ENCODE measurements at regions not wholly inside any gene's neighbourhood (a gene's known extent, or its start where the extent isn't known, plus 50 kb on each side); places are given as distances from the start of the nearest gene placed in this dataset.

- no peak overlapping the region for H3K9ac ChIP-seq (ENCODE audit: low read depth in 1 of 2, low read length in 2 of 2)
- H3K4me3 ChIP-seq (ENCODE audit: low read length in 2 of 2) = no peak overlapping the region
- no peaks in the 10 kb centered on the region for H3K27me3 ChIP-seq (ENCODE audit: control insufficient read depth in 2 of 2, insufficient read depth in 2 of 2, low read length in 2 of 2)
- no peaks in the 10 kb centered on the region for H3K4me1 ChIP-seq (ENCODE audit: control insufficient read depth in 2 of 2, insufficient read depth in 2 of 2, low read length in 2 of 2)
- H3K27ac ChIP-seq (ENCODE audit: low read depth in 2 of 2, low read length in 2 of 2) = no peak overlapping the region
- no peaks in the 10 kb centered on the region for H3K9me3 ChIP-seq (ENCODE audit: control insufficient read depth in 2 of 2, low read length in 2 of 2)
- H3K36me3 ChIP-seq (ENCODE audit: control insufficient read depth in 2 of 2, insufficient read depth in 2 of 2, low read length in 2 of 2) = no peaks in the 10 kb centered on the region
These were observed 61.9 kb downstream of the EXOSC2 start for GRCh38 chr9:130755377-130756007.

DNA sequence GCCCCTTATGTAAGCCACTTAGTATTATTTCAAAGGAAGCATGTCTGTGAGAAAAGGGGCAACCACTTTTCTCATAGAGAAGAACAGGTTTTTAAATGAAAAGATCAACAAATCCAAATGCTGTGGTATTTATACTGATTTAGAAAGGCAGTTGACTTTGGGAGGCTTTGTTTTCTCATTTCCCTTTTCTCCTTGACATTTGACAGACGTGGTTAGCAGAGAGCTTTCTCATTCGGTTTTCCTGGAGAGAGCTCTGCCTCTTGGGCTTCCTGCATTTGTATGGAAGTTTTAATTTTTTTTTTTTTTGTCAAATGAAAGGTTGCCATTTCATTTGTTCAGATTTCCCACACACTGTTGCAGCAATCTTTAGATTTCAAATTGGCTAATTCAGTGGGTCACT, 62.5 kb downstream of the EXOSC2 start:
- Histone ChIP-seq H3K4me3 (ENCODE audit: low read length in 2 of 2) (no peak overlapping the region), H3K27ac (ENCODE audit: low read depth in 2 of 2, low read length in 2 of 2) (no peak overlapping the region), H3K4me1 (ENCODE audit: control insufficient read depth in 2 of 2, insufficient read depth in 2 of 2, low read length in 2 of 2) (no peaks in the 10 kb centered on the region), H3K9me3 (ENCODE audit: control insufficient read depth in 2 of 2, low read length in 2 of 2) (no peaks in the 10 kb centered on the region), H3K36me3 (ENCODE audit: control insufficient read depth in 2 of 2, insufficient read depth in 2 of 2, low read length in 2 of 2) (no peaks in the 10 kb centered on the region), H3K9ac (ENCODE audit: low read depth in 1 of 2, low read length in 2 of 2) (no peak overlapping the region), H3K27me3 (ENCODE audit: control insufficient read depth in 2 of 2, insufficient read depth in 2 of 2, low read length in 2 of 2) (no peaks in the 10 kb centered on the region)

GRCh38 chr9:130756455-130757152, 63.0 kb downstream of the EXOSC2 start:
- no peaks in the 10 kb centered on the region for H3K4me1 ChIP-seq (ENCODE audit: control insufficient read depth in 2 of 2, insufficient read depth in 2 of 2, low read length in 2 of 2)
- H3K27me3 ChIP-seq (ENCODE audit: control insufficient read depth in 2 of 2, insufficient read depth in 2 of 2, low read length in 2 of 2) = no peaks in the 10 kb centered on the region
- no peak overlapping the region for H3K4me3 ChIP-seq (ENCODE audit: low read length in 2 of 2)
- H3K9me3 ChIP-seq (ENCODE audit: control insufficient read depth in 2 of 2, low read length in 2 of 2) = no peaks in the 10 kb centered on the region
- no peak overlapping the region for H3K27ac ChIP-seq (ENCODE audit: low read depth in 2 of 2, low read length in 2 of 2)
- no peak overlapping the region for H3K9ac ChIP-seq (ENCODE audit: low read depth in 1 of 2, low read length in 2 of 2)
- no peaks in the 10 kb centered on the region for H3K36me3 ChIP-seq (ENCODE audit: control insufficient read depth in 2 of 2, insufficient read depth in 2 of 2, low read length in 2 of 2)

GRCh38 chr9:130759738-130760137, 66.2 kb downstream of the EXOSC2 start:
- H3K9ac ChIP-seq (ENCODE audit: low read depth in 1 of 2, low read length in 2 of 2) = no peak overlapping the region
- H3K36me3 ChIP-seq (ENCODE audit: control insufficient read depth in 2 of 2, insufficient read depth in 2 of 2, low read length in 2 of 2) = no peaks in the 10 kb centered on the region
- no peaks in the 10 kb centered on the region for H3K9me3 ChIP-seq (ENCODE audit: control insufficient read depth in 2 of 2, low read length in 2 of 2)
- H3K4me3 ChIP-seq (ENCODE audit: low read length in 2 of 2) = no peak overlapping the region
- no peaks in the 10 kb centered on the region for H3K4me1 ChIP-seq (ENCODE audit: control insufficient read depth in 2 of 2, insufficient read depth in 2 of 2, low read length in 2 of 2)
- no peak overlapping the region for H3K27ac ChIP-seq (ENCODE audit: low read depth in 2 of 2, low read length in 2 of 2)
- H3K27me3 ChIP-seq (ENCODE audit: control insufficient read depth in 2 of 2, insufficient read depth in 2 of 2, low read length in 2 of 2) = no peaks in the 10 kb centered on the region

DNA sequence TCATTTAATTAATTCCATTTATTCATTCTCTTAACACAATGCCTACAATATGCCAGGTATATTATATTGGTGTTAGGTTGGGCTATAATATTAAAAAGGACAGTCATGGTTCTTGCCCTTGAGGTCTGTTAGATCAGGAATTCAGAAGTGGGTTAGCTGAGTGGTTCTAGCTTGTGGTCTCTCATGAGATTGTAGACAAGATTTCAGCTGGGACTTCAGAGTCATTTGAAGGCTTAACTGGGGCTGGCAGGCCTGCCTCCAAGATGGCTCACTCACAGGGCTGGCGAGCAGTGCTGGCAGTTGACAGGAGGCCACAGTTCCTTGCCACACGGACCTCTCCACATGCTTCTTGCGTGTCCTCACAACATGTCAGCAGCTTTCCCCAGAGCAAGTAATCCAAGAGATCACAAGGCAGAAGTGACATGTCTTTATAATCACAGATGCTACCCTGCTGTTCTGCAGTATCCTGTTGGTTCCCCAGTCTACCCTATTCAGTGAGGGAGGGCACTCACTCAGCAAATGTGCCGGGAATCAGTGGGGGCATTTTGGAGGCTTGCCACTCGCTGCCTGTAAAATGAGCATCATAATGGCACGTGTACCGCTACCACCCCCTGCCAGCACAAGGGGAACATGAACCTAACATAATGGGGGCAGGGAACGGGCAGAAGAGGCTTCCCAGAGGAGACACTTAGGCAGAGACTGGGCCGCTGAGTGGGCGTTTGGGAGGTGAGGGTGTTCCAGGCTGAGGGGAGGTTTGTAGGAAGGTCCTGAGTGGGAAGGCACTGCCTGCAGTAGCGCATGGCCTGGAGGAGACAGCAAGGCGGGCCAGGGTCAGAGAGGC, 70.0 kb downstream of the EXOSC2 start:
- H3K27ac ChIP-seq (ENCODE audit: low read depth in 2 of 2, low read length in 2 of 2) = no peak overlapping the region
- H3K4me1 ChIP-seq (ENCODE audit: control insufficient read depth in 2 of 2, insufficient read depth in 2 of 2, low read length in 2 of 2) = peaks cover 26 to 35% of the 10 kb centered on the region in 2 donors
- H3K27me3 ChIP-seq (ENCODE audit: control insufficient read depth in 2 of 2, insufficient read depth in 2 of 2, low read length in 2 of 2) = no peaks in the 10 kb centered on the region
- no peak overlapping the region for H3K4me3 ChIP-seq (ENCODE audit: low read length in 2 of 2)
- H3K36me3 ChIP-seq (ENCODE audit: control insufficient read depth in 2 of 2, insufficient read depth in 2 of 2, low read length in 2 of 2) = no peaks in the 10 kb centered on the region
- H3K9me3 ChIP-seq (ENCODE audit: control insufficient read depth in 2 of 2, low read length in 2 of 2) = no peaks in the 10 kb centered on the region
- no peak overlapping the region for H3K9ac ChIP-seq (ENCODE audit: low read depth in 1 of 2, low read length in 2 of 2)

DNA sequence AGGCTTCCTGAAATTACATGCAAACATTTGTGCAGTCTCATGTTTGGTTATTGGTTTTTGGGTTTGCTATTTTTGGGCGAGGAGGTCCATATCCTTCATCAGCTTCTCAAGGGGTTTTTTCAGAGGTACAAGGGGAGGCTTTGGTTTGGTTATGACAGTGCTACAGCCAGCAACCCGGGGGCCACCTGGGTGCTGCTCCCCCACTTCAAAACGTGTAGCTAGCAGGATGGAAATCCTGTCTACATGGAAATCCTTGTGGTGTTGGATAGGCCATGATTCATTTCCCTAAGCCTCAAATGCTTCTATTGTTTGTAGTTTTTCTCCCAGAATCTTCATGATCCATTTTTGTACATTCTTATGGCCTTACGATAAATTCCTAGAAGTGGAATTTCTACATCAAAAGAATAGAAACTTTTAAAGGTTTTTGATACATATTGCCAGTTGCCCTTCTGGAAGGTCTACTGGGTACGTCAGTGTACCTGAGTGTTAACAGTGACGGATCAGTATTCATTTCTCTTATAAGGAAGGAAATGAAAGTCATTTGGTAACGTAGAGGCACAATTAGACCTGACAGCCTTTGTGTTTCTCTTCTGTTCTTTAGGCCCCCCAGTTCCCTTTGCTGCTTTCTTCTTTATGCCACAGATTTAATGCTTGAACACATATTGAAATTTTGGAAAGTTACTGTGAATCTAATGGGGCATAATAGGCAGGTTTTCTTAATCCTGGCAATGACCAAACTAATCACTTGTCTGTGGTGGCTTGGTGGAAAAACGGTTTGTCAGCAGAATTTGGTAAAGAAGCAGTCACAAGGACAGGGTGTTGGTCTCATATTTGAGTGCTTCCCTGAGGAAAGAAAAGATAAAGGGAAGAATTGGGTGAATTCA, 69.7 kb upstream of the ABL1 start:
- Histone ChIP-seq H3K9me3 (ENCODE audit: control insufficient read depth in 2 of 2, low read length in 2 of 2) (no peaks in the 10 kb centered on the region), H3K27me3 (ENCODE audit: control insufficient read depth in 2 of 2, insufficient read depth in 2 of 2, low read length in 2 of 2) (no peaks in the 10 kb centered on the region), H3K36me3 (ENCODE audit: control insufficient read depth in 2 of 2, insufficient read depth in 2 of 2, low read length in 2 of 2) (no peaks in the 10 kb centered on the region), H3K4me3 (ENCODE audit: low read length in 2 of 2) (no peak overlapping the region), H3K27ac (ENCODE audit: low read depth in 2 of 2, low read length in 2 of 2) (peak overlapping the region; percentile 71 to 86), H3K9ac (ENCODE audit: low read depth in 1 of 2, low read length in 2 of 2) (peak overlapping the region in 1 of 2 donors; percentile 37), H3K4me1 (ENCODE audit: control insufficient read depth in 2 of 2, insufficient read depth in 2 of 2, low read length in 2 of 2) (peaks cover 28 to 46% of the 10 kb centered on the region in 2 donors)

- Histone ChIP-seq H3K36me3 (ENCODE audit: control insufficient read depth in 2 of 2, insufficient read depth in 2 of 2, low read length in 2 of 2) (no peaks in the 10 kb centered on the region), H3K4me1 (ENCODE audit: control insufficient read depth in 2 of 2, insufficient read depth in 2 of 2, low read length in 2 of 2) (peaks cover 29 to 51% of the 10 kb centered on the region in 2 donors), H3K9ac (ENCODE audit: low read depth in 1 of 2, low read length in 2 of 2) (peak overlapping the region in 1 of 2 donors; percentile 37), H3K4me3 (ENCODE audit: low read length in 2 of 2) (peak overlapping the region in 1 of 2 donors; percentile 9), H3K27me3 (ENCODE audit: control insufficient read depth in 2 of 2, insufficient read depth in 2 of 2, low read length in 2 of 2) (no peaks in the 10 kb centered on the region), H3K27ac (ENCODE audit: low read depth in 2 of 2, low read length in 2 of 2) (peak overlapping the region; percentile 71 to 86), H3K9me3 (ENCODE audit: control insufficient read depth in 2 of 2, low read length in 2 of 2) (no peaks in the 10 kb centered on the region)
These were observed 68.8 kb upstream of the ABL1 start for GRCh38 chr9:130766021-130766926.

DNA sequence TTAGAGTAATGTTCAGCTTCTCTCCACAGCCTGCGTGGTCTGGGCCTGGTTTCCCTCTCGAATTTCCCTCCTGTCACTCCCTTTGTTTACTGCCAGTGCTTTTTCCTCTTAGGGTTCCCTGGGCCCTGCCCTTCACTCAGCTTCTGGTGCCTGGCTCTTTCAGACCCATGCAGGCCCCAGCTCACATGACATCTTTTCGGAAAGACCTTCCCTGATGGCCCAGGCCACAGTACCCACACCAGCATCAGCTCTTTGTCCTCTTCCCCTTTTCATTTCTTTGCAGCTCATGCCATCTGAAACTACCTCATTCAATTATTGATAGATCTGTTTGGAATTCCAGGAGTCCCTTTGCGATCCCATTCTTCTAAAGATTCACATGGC, 68.1 kb upstream of the ABL1 start:
- H3K9me3 ChIP-seq (ENCODE audit: control insufficient read depth in 2 of 2, low read length in 2 of 2) = no peaks in the 10 kb centered on the region
- H3K4me1 ChIP-seq (ENCODE audit: control insufficient read depth in 2 of 2, insufficient read depth in 2 of 2, low read length in 2 of 2) = peaks cover 31 to 51% of the 10 kb centered on the region in 2 donors
- H3K4me3 ChIP-seq (ENCODE audit: low read length in 2 of 2) = peak overlapping the region in 1 of 2 donors; percentile 9
- H3K36me3 ChIP-seq (ENCODE audit: control insufficient read depth in 2 of 2, insufficient read depth in 2 of 2, low read length in 2 of 2) = no peaks in the 10 kb centered on the region
- no peaks in the 10 kb centered on the region for H3K27me3 ChIP-seq (ENCODE audit: control insufficient read depth in 2 of 2, insufficient read depth in 2 of 2, low read length in 2 of 2)
- peak overlapping the region; percentile 71 to 86 for H3K27ac ChIP-seq (ENCODE audit: low read depth in 2 of 2, low read length in 2 of 2)
- peak overlapping the region in 1 of 2 donors; percentile 37 for H3K9ac ChIP-seq (ENCODE audit: low read depth in 1 of 2, low read length in 2 of 2)

- Histone ChIP-seq H3K4me3 (ENCODE audit: low read length in 2 of 2) (peak overlapping the region; percentile 9 to 66), H3K27ac (ENCODE audit: low read depth in 2 of 2, low read length in 2 of 2) (peak overlapping the region; percentile 77 to 78), H3K36me3 (ENCODE audit: control insufficient read depth in 2 of 2, insufficient read depth in 2 of 2, low read length in 2 of 2) (no peaks in the 10 kb centered on the region), H3K27me3 (ENCODE audit: control insufficient read depth in 2 of 2, insufficient read depth in 2 of 2, low read length in 2 of 2) (no peaks in the 10 kb centered on the region), H3K4me1 (ENCODE audit: control insufficient read depth in 2 of 2, insufficient read depth in 2 of 2, low read length in 2 of 2) (peaks cover 31 to 51% of the 10 kb centered on the region in 2 donors), H3K9ac (ENCODE audit: low read depth in 1 of 2, low read length in 2 of 2) (peak overlapping the region; percentile 10 to 28), H3K9me3 (ENCODE audit: control insufficient read depth in 2 of 2, low read length in 2 of 2) (no peaks in the 10 kb centered on the region)
These were observed 66.8 kb upstream of the ABL1 start for GRCh38 chr9:130768265-130768664.

Measured in mucosa of rectum (tissue), 2 donors.